Subcutaneous abdominal adipose tissue (tissue), 5 donors: ENCODE measurements at regions not wholly inside any gene's neighbourhood (a gene's known extent, or its start where the extent isn't known, plus 50 kb on each side); places are given as distances from the start of the nearest gene placed in this dataset.

Source experiments
- H3K27ac ChIP-seq: one replicate; pipeline ENCODE4 v1.7.0; 2013; ENCODE audit warnings: low read depth, mild to moderate bottlenecking, inconsistent platforms, low read length, moderate library complexity
- H3K27me3 ChIP-seq, 5 donors: one replicate each; pipeline ENCODE4 v1.7.0; 2013; ENCODE audit warnings: low read length in 5 of 5, inconsistent platforms in 1 of 5; ENCODE audit not compliant: control insufficient read depth in 5 of 5, insufficient read depth in 4 of 5
- H3K36me3 ChIP-seq, 5 donors: one replicate each; pipeline ENCODE4 v1.7.0; 2013; ENCODE audit warnings: low read length in 5 of 5; ENCODE audit not compliant: control insufficient read depth in 5 of 5, insufficient read depth in 5 of 5
- H3K4me1 ChIP-seq, 5 donors: one replicate each; pipeline ENCODE4 v1.7.0; 2013; ENCODE audit warnings: low read length in 5 of 5, mild to moderate bottlenecking in 3 of 5, moderate library complexity in 1 of 5; ENCODE audit not compliant: control insufficient read depth in 5 of 5, insufficient read depth in 5 of 5
- H3K4me3 ChIP-seq, 5 donors: one replicate each; pipeline ENCODE4 v1.7.0; 2013; ENCODE audit warnings: low read length in 5 of 5, low read depth in 1 of 5
- H3K9ac ChIP-seq, 5 donors: one replicate each; pipeline ENCODE4 v1.7.0; 2013; ENCODE audit warnings: low read length in 5 of 5, mild to moderate bottlenecking in 4 of 5, moderate library complexity in 3 of 5
- H3K9me3 ChIP-seq, 5 donors: one replicate each; pipeline ENCODE4 v1.7.0; 2013; ENCODE audit warnings: low read length in 5 of 5; ENCODE audit not compliant: control insufficient read depth in 5 of 5
- donor health status: healthy.
- donor health status: healthy.
- donor health status: healthy.
- donor health status: healthy.
- donor health status: healthy.

DNA sequence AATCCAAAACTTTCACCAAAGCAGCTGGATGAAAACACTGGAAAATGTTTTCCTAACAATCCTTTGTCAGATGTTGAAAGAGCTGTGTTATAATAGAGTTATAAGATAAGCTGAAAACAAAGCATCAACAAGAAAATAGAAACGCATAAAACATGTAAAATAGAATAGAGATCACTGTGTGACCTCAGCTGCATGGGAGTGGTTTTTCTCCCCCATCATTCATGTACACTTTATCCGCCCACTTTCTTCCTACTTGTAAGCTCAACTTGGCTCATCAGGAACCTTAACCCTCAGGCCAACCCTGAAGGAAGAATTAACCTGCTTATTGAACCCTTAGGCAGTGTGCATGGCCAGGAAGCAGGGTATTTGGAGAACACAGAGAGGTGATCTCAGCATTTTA lies 238.5 kb upstream of the PMFBP1 start:
- no peak overlapping the region for H3K4me3 ChIP-seq
- no peak overlapping the region for H3K9ac ChIP-seq
- no peaks in the 10 kb centered on the region for H3K27me3 ChIP-seq
- H3K4me1 ChIP-seq, result no peaks in the 10 kb centered on the region
- H3K36me3 ChIP-seq, result no peaks in the 10 kb centered on the region
- H3K27ac ChIP-seq, result no peak overlapping the region
- no peaks in the 10 kb centered on the region for H3K9me3 ChIP-seq

GRCh38 chr16:72409423-72409822 lies 237.5 kb upstream of the PMFBP1 start:
- Histone ChIP-seq H3K9ac (no peak overlapping the region), H3K27ac (no peak overlapping the region), H3K9me3 (no peaks in the 10 kb centered on the region), H3K4me1 (no peaks in the 10 kb centered on the region), H3K27me3 (no peaks in the 10 kb centered on the region), H3K4me3 (no peak overlapping the region), H3K36me3 (no peaks in the 10 kb centered on the region)

- Histone ChIP-seq H3K27ac (no peak overlapping the region), H3K9ac (no peak overlapping the region), H3K27me3 (no peaks in the 10 kb centered on the region), H3K4me1 (no peaks in the 10 kb centered on the region), H3K9me3 (no peaks in the 10 kb centered on the region), H3K4me3 (no peak overlapping the region), H3K36me3 (no peaks in the 10 kb centered on the region)
Observed at GRCh38 chr16:72406390-72406789, 234.4 kb upstream of the PMFBP1 start.

DNA sequence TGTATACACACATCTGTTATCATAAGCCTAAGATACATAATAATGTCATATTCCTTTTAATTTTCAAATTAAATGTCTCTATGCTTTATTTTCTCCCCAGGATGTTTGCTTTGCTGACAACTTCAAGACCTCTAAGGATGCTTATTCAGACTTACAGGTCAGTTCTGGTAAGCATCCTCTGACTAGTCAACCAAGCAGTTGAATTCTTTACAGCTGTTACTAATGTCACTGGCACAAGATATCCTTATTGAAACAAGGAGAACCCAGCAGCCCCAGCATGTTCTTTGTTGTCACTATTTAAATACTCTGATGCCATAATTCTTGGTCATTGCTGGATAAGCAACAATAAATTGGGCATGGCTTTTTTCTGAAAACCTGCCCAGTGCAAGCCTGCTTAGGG lies 232.3 kb upstream of the PMFBP1 start:
- Histone ChIP-seq H3K9me3 (no peaks in the 10 kb centered on the region), H3K4me1 (no peaks in the 10 kb centered on the region)

GRCh38 chr16:72401084-72401361 lies 229.1 kb upstream of the PMFBP1 start:
- no peaks in the 10 kb centered on the region for H3K9me3 ChIP-seq
- no peak overlapping the region for H3K4me3 ChIP-seq
- H3K27ac ChIP-seq, result no peak overlapping the region
- no peak overlapping the region for H3K9ac ChIP-seq
- H3K36me3 ChIP-seq, result no peaks in the 10 kb centered on the region
- no peaks in the 10 kb centered on the region for H3K4me1 ChIP-seq
- no peaks in the 10 kb centered on the region for H3K27me3 ChIP-seq

More for the DNA sequence above, 232.3 kb upstream of the PMFBP1 start:
- H3K27ac ChIP-seq, result no peak overlapping the region
- H3K36me3 ChIP-seq, result no peaks in the 10 kb centered on the region
- no peak overlapping the region for H3K9ac ChIP-seq
- H3K27me3 ChIP-seq, result no peaks in the 10 kb centered on the region
- no peak overlapping the region for H3K4me3 ChIP-seq

DNA sequence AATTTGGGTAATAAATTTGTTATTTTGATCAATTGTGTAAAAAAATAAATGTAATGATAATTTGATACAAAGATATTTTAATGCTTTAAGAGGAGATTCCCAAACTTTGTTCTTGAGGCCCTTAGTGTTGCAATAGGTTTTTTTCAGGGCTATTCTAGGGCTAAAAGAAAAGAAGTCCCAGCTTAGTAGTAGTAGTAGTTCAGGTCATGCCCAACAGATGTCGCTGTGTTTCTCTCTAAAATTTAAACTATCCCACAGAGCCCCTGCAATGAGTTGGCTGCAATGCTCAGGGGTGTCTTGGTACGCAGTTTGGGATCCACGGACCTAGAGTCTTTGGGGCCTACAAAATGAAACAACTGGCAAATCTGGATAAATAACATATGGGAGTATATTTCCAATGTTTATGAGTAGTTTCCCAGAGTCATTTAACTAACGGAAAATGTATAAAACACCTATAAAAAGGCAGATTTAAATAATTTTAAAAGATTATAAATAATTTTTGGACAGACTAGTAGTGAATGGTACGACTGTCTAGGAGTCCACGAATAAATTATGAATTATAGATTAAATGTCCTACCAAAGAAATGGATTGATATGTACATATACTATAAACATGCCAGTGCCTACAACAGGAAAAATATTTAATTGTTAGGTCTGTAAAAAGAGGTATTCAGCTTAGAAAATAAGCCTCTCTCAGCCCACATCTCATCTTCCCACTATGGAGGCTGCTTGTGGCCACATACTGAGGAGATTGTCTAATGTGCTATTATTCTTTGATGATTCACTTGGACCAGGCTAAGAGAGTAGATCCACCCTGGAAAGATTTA lies 228.5 kb upstream of the PMFBP1 start:
- H3K27me3 ChIP-seq, result no peaks in the 10 kb centered on the region
- no peak overlapping the region for H3K9ac ChIP-seq
- H3K27ac ChIP-seq, result no peak overlapping the region
- no peaks in the 10 kb centered on the region for H3K9me3 ChIP-seq
- H3K36me3 ChIP-seq, result no peaks in the 10 kb centered on the region
- H3K4me3 ChIP-seq, result no peak overlapping the region
- no peaks in the 10 kb centered on the region for H3K4me1 ChIP-seq

GRCh38 chr16:72399811-72400210 lies 227.9 kb upstream of the PMFBP1 start:
- Histone ChIP-seq H3K4me3 (no peak overlapping the region), H3K27ac (no peak overlapping the region), H3K9ac (no peak overlapping the region), H3K9me3 (no peaks in the 10 kb centered on the region), H3K36me3 (no peaks in the 10 kb centered on the region), H3K4me1 (no peaks in the 10 kb centered on the region), H3K27me3 (no peaks in the 10 kb centered on the region)

DNA sequence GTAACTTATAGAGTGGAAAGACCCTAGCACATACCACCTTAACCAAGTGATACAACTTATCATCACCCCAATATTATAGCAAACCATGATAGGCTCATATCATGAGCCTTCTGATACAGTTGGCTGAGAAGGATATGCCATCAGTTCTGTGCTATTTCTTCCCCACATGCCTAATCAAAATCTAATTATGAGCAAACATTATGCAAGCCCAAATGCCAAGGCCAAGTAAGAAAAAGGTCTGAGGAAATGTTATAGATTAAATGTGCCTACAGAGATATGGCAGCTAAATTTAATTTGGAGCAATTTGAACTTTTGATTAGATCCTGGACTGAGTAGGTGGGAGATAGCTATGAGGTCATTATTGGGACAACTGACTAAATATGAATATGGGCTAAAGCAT lies 225.9 kb upstream of the PMFBP1 start:
- no peak overlapping the region for H3K9ac ChIP-seq
- peaks cover 0 to 6% (median 0%) of the 10 kb centered on the region in 5 donors for H3K9me3 ChIP-seq
- H3K36me3 ChIP-seq, result no peaks in the 10 kb centered on the region
- no peaks in the 10 kb centered on the region for H3K27me3 ChIP-seq
- H3K27ac ChIP-seq, result no peak overlapping the region
- H3K4me3 ChIP-seq, result no peak overlapping the region
- H3K4me1 ChIP-seq, result no peaks in the 10 kb centered on the region

DNA sequence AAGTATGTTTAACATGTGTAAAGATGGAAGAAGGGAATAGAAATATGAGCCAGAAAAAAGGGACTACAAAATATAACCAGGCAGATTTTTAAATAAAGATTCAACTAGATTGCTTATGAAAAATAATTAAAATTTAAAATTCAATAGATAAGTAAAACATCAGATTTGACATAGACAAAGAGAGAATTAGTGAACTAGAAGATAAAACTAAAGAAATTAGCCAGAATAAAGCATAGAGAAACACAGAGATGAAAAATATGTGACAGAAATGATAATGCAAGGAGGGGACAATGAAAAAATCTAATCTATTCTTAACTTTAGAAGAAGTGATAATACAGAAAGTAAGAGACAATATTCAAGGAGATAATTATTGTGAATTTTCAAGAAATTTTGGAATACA lies 222.6 kb upstream of the PMFBP1 start:
- H3K4me3 ChIP-seq, result no peak overlapping the region
- no peak overlapping the region for H3K27ac ChIP-seq
- H3K9ac ChIP-seq, result no peak overlapping the region
- no peaks in the 10 kb centered on the region for H3K4me1 ChIP-seq
- no peaks in the 10 kb centered on the region for H3K27me3 ChIP-seq
- H3K36me3 ChIP-seq, result no peaks in the 10 kb centered on the region
- peaks cover 0 to 6% (median 3%) of the 10 kb centered on the region in 5 donors for H3K9me3 ChIP-seq

DNA sequence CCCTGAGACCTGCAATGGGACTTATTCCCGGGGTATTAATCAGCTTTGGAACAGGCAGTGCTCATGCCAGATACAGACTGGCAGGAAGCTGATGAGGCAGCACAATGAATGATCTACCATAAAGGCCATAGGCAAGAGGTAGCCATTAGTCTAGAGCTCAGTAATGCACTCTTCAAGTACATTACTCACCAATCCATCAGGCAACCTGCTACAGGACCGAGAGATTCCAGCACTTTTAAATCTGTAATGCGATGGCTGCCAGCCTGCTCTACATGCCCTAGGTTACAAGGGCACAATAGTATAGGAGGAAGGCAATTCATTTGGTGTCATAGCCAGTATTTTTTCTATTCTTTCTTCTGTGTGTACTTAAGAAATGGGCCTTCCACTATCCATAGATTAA lies 217.8 kb upstream of the PMFBP1 start:
- Histone ChIP-seq H3K4me1 (no peaks in the 10 kb centered on the region), H3K36me3 (no peaks in the 10 kb centered on the region), H3K9me3 (peaks cover 0 to 15% (median 13%) of the 10 kb centered on the region in 5 donors), H3K4me3 (no peak overlapping the region), H3K27ac (no peak overlapping the region), H3K9ac (no peak overlapping the region), H3K27me3 (no peaks in the 10 kb centered on the region)
